SK-N-SH treated with all-trans-retinoic acid at 6 μM for 48 hours (cell line): ENCODE measurements at regions not wholly inside any gene's neighbourhood (a gene's known extent, or its start where the extent isn't known, plus 50 kb on each side); places are given as distances from the start of the nearest gene placed in this dataset.

Experiments
- ATAC-seq: fragments of 200-7000 bp; cut with Tn5 transposase; 3 replicates; pipeline ENCODE4 v1.9.1; 2020; ENCODE audit warnings: mild to moderate bottlenecking, moderate library complexity
- ARNTL ChIP-seq: fragments of 450-650 bp; formaldehyde crosslinking; IDR thresholded peaks from 2 replicates; pipeline ENCODE4 v1.5.0; 2020; ENCODE audit warnings: low read depth, mild to moderate bottlenecking, moderate library complexity, borderline replicate concordance
- CREB5 ChIP-seq: fragments of 250-450 bp; sonication (Bioruptor Pico); IDR thresholded peaks from 2 replicates; pipeline ENCODE4 v1.5.1; 2020; ENCODE audit warnings: low read depth, mild to moderate bottlenecking, moderate library complexity
- CSDC2 ChIP-seq: fragments of 250-450 bp; sonication (Bioruptor Pico); IDR thresholded peaks from 2 replicates; pipeline ENCODE4 v1.5.0; 2020; ENCODE audit warnings: mild to moderate bottlenecking, moderate library complexity
- ESRRG ChIP-seq: fragments of 250-450 bp; sonication (Bioruptor Pico); IDR thresholded peaks from 2 replicates; pipeline ENCODE4 v1.6.1; 2021; ENCODE audit warnings: mild to moderate bottlenecking
- GLIS3 ChIP-seq: fragments of 250-450 bp; sonication (Bioruptor Pico); IDR thresholded peaks from 2 replicates; pipeline ENCODE4 v1.5.0; 2020; ENCODE audit warnings: mild to moderate bottlenecking, moderate library complexity
- ISL1 ChIP-seq: fragments of 250-450 bp; sonication (Bioruptor Pico); IDR thresholded peaks from 2 replicates; pipeline ENCODE4 v2.1.2; 2022; ENCODE audit warnings: mild to moderate bottlenecking, moderate library complexity
- OSR1 ChIP-seq: fragments of 250-450 bp; sonication (Bioruptor Pico); IDR thresholded peaks from 2 replicates; pipeline ENCODE4 v1.8.0; 2022; ENCODE audit warnings: moderate library complexity, mild to moderate bottlenecking, inconsistent platforms
- PATZ1 ChIP-seq: fragments of 250-450 bp; sonication (Bioruptor Pico); IDR thresholded peaks from 2 replicates; pipeline ENCODE4 v1.8.0; 2020; ENCODE audit warnings: mild to moderate bottlenecking, moderate library complexity, borderline replicate concordance
- POU6F1 ChIP-seq: fragments of 250-450 bp; sonication (Bioruptor Pico); IDR thresholded peaks from 2 replicates; pipeline ENCODE4 v1.8.0; 2021; ENCODE audit warnings: low read depth, mild to moderate bottlenecking, moderate library complexity, borderline replicate concordance
- PPARA ChIP-seq: fragments of 250-450 bp; sonication (Bioruptor Pico); IDR thresholded peaks from 2 replicates; pipeline ENCODE4 v1.5.0; 2020; ENCODE audit warnings: mild to moderate bottlenecking, borderline replicate concordance
- SNAI2 ChIP-seq: fragments of 250-450 bp; sonication (Bioruptor Pico); IDR thresholded peaks from 2 replicates; pipeline ENCODE4 v1.5.0; 2020; ENCODE audit warnings: mild to moderate bottlenecking, moderate library complexity
- TCF4 ChIP-seq: fragments of 250-450 bp; sonication (Bioruptor Pico); IDR thresholded peaks from 2 replicates; pipeline ENCODE4 v1.8.0; 2021; ENCODE audit warnings: mild to moderate bottlenecking, moderate library complexity, borderline replicate concordance
- TOX ChIP-seq: fragments of 250-450 bp; sonication (Bioruptor Pico); IDR thresholded peaks from 2 replicates; pipeline ENCODE4 v1.8.0; 2021; ENCODE audit warnings: mild to moderate bottlenecking, moderate library complexity, borderline replicate concordance
- ZC3H10 ChIP-seq: fragments of 250-450 bp; sonication (Bioruptor Pico); IDR thresholded peaks from 2 replicates; pipeline ENCODE4 v1.5.1; 2021; ENCODE audit warnings: mild to moderate bottlenecking, moderate library complexity
- ZFP3 ChIP-seq: fragments of 250-450 bp; sonication (Bioruptor Pico); IDR thresholded peaks from 2 replicates; pipeline ENCODE4 v1.5.0; 2020; ENCODE audit warnings: mild to moderate bottlenecking, moderate library complexity
- ZFP30 ChIP-seq: fragments of 450-650 bp; formaldehyde crosslinking; IDR thresholded peaks from 2 replicates; pipeline ENCODE4 v1.5.0; 2022; ENCODE audit warnings: mild to moderate bottlenecking, moderate library complexity
- ZNF565 ChIP-seq: fragments of 450-650 bp; formaldehyde crosslinking; conservative IDR thresholded peaks from 2 replicates; pipeline ENCODE4 v1.5.0; 2020; ENCODE audit warnings: low read depth, mild to moderate bottlenecking, moderate library complexity
- ZNF8 ChIP-seq: fragments of 450-650 bp; formaldehyde crosslinking; IDR thresholded peaks from 2 replicates; pipeline ENCODE4 v1.5.0; 2020; ENCODE audit warnings: mild to moderate bottlenecking, moderate library complexity
- TF ChIP-seq, protein P1 (sequence below): fragments of 250-450 bp; sonication (Bioruptor Pico); IDR thresholded peaks from 2 replicates; pipeline ENCODE4 v1.5.0; 2020; ENCODE audit warnings: mild to moderate bottlenecking, moderate library complexity

GRCh38 chr10:4492202-4492601 lies 333.8 kb upstream of the AKR1E2 start (continued):
- no peak for TF ChIP-seq CREB5 (CRISPR knock-in tag)
- TF ChIP-seq ZFP30 = no peak
- TF ChIP-seq ESRRG (CRISPR knock-in tag) = no peak
- no peak for TF ChIP-seq GLIS3 (CRISPR knock-in tag)
- no peak for TF ChIP-seq ZC3H10 (CRISPR knock-in tag)
- TF ChIP-seq CSDC2 (CRISPR knock-in tag) = no peak

DNA sequence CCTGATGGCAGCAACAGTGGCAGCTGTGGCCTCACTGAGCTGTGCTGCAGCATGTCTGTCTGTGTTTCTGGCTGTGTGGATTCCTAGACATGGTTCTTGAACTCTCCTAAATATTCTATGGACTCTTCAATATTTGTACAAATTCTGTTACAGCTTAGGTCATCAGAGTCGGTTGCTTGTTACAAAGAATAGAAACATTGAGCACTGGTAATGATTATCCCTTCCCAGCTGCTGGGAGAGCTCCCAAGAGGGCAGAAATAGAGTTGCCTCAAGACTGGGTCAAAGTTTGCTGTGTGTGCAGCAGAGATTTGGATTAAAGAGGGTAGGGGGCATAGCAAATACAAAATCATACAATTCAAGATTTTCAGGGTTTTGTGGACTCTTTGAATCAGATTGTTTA lies 337.1 kb upstream of the AKR1E2 start:
- ATAC-seq = no peak
- TF ChIP-seq ISL1 (CRISPR knock-in tag) = no peak
- no peak for TF ChIP-seq ZFP30
- no peak for TF ChIP-seq ZC3H10 (CRISPR knock-in tag)
- no peak for TF ChIP-seq ESRRG (CRISPR knock-in tag)
- no peak for TF ChIP-seq PATZ1 (CRISPR knock-in tag)
- TF ChIP-seq OSR1 (CRISPR knock-in tag) = no peak
- TF ChIP-seq CSDC2 (CRISPR knock-in tag) = no peak
- no peak for TF ChIP-seq ZNF565 (CRISPR knock-in tag)
- no peak for TF ChIP-seq POU6F1
- TF ChIP-seq PPARA (CRISPR knock-in tag) = no peak

DNA sequence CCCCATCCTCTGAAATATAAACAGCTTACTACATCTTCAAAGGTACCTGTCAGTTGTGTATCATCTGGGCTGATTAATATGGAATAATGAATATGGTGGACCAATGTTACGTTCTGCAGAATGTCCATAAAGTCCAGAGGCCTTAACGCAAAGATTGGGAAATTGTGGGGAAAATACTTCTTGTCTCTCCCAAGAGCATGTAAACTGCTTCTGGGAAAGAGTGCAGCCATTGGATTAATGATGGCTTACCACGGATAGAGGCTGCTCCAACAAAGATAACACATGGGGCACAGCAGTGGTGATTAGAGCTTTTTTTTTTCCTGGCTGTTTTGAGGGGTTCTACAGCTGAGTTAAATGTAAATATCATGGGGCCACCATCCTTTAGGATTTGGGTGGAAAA lies 340.4 kb upstream of the AKR1E2 start:
- TF ChIP-seq ZC3H10 (CRISPR knock-in tag) (no peak), TCF4 (CRISPR knock-in tag) (no peak), TOX (CRISPR knock-in tag) (no peak), ZFP30 (no peak), ZNF565 (CRISPR knock-in tag) (no peak), ISL1 (CRISPR knock-in tag) (no peak), ZNF8 (CRISPR knock-in tag) (no peak), GLIS3 (CRISPR knock-in tag) (no peak)
- TF ChIP-seq, protein P1, sequence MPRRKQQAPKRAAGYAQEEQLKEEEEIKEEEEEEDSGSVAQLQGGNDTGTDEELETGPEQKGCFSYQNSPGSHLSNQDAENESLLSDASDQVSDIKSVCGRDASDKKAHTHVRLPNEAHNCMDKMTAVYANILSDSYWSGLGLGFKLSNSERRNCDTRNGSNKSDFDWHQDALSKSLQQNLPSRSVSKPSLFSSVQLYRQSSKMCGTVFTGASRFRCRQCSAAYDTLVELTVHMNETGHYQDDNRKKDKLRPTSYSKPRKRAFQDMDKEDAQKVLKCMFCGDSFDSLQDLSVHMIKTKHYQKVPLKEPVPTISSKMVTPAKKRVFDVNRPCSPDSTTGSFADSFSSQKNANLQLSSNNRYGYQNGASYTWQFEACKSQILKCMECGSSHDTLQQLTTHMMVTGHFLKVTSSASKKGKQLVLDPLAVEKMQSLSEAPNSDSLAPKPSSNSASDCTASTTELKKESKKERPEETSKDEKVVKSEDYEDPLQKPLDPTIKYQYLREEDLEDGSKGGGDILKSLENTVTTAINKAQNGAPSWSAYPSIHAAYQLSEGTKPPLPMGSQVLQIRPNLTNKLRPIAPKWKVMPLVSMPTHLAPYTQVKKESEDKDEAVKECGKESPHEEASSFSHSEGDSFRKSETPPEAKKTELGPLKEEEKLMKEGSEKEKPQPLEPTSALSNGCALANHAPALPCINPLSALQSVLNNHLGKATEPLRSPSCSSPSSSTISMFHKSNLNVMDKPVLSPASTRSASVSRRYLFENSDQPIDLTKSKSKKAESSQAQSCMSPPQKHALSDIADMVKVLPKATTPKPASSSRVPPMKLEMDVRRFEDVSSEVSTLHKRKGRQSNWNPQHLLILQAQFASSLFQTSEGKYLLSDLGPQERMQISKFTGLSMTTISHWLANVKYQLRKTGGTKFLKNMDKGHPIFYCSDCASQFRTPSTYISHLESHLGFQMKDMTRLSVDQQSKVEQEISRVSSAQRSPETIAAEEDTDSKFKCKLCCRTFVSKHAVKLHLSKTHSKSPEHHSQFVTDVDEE = no peak
- TF ChIP-seq, all 23 proteins: peak for 0
- no peak for ATAC-seq

DNA sequence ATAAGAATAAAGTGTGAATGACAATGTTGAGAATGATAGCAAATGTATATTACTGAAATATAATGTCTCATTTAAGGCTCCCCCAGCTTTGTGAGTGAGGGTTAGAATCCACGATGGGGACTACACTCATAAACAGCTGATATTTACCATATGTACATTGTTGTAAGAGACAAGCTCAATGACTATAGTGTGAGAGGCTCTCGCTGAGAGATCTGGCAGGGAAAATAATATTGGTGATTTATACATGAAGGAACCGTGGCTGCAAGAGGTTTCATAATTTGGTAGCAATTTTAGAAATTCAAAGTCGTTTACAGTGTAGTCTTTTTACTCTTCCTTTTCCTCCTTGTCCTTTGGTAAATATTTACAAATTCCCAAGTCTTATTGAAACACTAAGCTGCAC lies 342.2 kb upstream of the AKR1E2 start:
- ATAC-seq = no peak
- TF ChIP-seq ZC3H10 (CRISPR knock-in tag) (no peak), ESRRG (CRISPR knock-in tag) (no peak), ZNF8 (CRISPR knock-in tag) (no peak), GLIS3 (CRISPR knock-in tag) (no peak), CREB5 (CRISPR knock-in tag) (no peak), TOX (CRISPR knock-in tag) (no peak), ZFP3 (CRISPR knock-in tag) (no peak)

DNA sequence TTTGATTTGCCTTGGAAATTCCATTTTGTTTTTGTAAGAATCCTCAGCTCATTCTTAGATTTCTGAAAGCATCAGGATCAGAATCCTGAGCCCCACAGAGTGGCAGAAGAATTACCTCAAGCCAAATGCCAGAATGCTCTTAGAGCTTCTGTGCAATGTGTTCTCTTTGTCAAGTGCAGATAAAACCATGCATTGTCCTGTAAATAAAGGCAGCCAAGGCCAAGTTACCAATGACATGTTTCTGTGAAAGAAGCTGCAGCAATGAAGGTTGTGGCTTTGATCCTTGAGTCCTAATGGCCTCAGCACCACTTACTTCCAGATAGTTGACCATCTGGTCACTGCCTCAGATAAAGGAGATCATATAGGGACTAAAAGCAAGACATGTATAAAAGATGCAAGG lies 343.3 kb upstream of the AKR1E2 start:
- no peak for ATAC-seq
- no peak for TF ChIP-seq ISL1 (CRISPR knock-in tag)
- TF ChIP-seq POU6F1 = no peak
- no peak for TF ChIP-seq SNAI2 (CRISPR knock-in tag)
- no peak for TF ChIP-seq TOX (CRISPR knock-in tag)
- no peak for TF ChIP-seq ZFP30
- no peak for TF ChIP-seq PATZ1 (CRISPR knock-in tag)
- TF ChIP-seq ARNTL = no peak
